Skeletal muscle tissue (tissue), 3 donors: ENCODE measurements at regions not wholly inside any gene's neighbourhood (a gene's known extent, or its start where the extent isn't known, plus 50 kb on each side); places are given as distances from the start of the nearest gene placed in this dataset.

Experiments used
- H3K27ac ChIP-seq: one replicate; pipeline ENCODE4 v1.7.0; 2013; ENCODE audit warnings: mild to moderate bottlenecking, low read depth, low read length, inconsistent platforms
- H3K27me3 ChIP-seq, 3 donors: one replicate each; pipeline ENCODE4 v1.7.0; 2013; ENCODE audit warnings: low read length in 3 of 3; ENCODE audit not compliant: control insufficient read depth in 3 of 3, insufficient read depth in 3 of 3
- H3K36me3 ChIP-seq, 3 donors: one replicate each; pipeline ENCODE4 v1.7.0; 2013; ENCODE audit warnings: low read length in 3 of 3; ENCODE audit not compliant: control insufficient read depth in 3 of 3, insufficient read depth in 3 of 3
- H3K4me1 ChIP-seq, 3 donors: one replicate each; pipeline ENCODE4 v1.7.0; 2013; ENCODE audit warnings: low read length in 3 of 3, mild to moderate bottlenecking in 3 of 3; ENCODE audit not compliant: control insufficient read depth in 3 of 3, insufficient read depth in 3 of 3
- H3K4me3 ChIP-seq, 3 donors: one replicate each; pipeline ENCODE4 v1.7.0; 2013; ENCODE audit warnings: low read length in 3 of 3
- H3K9ac ChIP-seq, 3 donors: one replicate each; pipeline ENCODE4 v1.7.0; 2013; ENCODE audit warnings: low read length in 3 of 3, mild to moderate bottlenecking in 3 of 3, moderate library complexity in 2 of 3, low read depth in 1 of 3
- H3K9me3 ChIP-seq, 3 donors: one replicate each; pipeline ENCODE4 v1.7.0; 2013; ENCODE audit warnings: low read length in 3 of 3; ENCODE audit not compliant: control insufficient read depth in 3 of 3
- donor health status: Osteomylitis.

- Histone ChIP-seq H3K9me3 (no peaks in the 10 kb centered on the region), H3K9ac (no peak overlapping the region), H3K4me1 (no peaks in the 10 kb centered on the region)
Observed at GRCh38 chr5:152824316-152824715, 419.2 kb upstream of the NMUR2 start.

DNA sequence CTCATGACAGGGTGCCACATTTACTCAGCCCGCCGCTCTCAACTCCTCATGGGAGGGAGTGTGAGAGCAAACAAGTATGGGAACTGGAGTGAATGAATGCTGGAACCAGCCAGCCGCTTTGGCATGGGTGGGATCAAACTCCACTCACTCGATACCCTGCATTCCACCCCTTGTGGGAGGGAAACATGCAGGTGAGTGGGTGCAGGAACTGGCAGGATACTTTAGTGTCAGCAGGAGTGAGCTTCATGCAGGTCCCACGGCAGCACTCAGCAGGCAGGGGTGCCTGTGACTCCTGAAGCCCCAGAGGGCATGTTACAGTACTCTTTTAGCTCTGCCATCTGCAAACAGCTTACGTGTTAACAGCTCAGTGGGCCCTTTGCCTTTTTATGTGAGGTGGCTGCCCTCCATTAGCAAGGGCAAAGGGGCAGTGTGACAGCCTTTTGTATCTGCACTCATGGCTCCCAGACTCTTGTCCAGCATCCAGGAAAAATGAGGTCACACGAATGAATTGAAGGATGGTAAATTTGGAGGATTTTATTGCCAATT lies 433.2 kb upstream of the NMUR2 start:
- no peak overlapping the region for H3K27ac ChIP-seq

More at GRCh38 chr5:152824316-152824715, 419.2 kb upstream of the NMUR2 start:
- no peaks in the 10 kb centered on the region for H3K36me3 ChIP-seq
- H3K27me3 ChIP-seq = no peaks in the 10 kb centered on the region
- no peak overlapping the region for H3K27ac ChIP-seq
- H3K4me3 ChIP-seq = no peak overlapping the region

GRCh38 chr5:152844713-152845112 lies 439.6 kb upstream of the NMUR2 start:
- no peaks in the 10 kb centered on the region for H3K4me1 ChIP-seq
- H3K27me3 ChIP-seq = no peaks in the 10 kb centered on the region
- H3K9me3 ChIP-seq = no peaks in the 10 kb centered on the region
- H3K9ac ChIP-seq = no peak overlapping the region
- no peak overlapping the region for H3K4me3 ChIP-seq
- no peak overlapping the region for H3K27ac ChIP-seq
- no peaks in the 10 kb centered on the region for H3K36me3 ChIP-seq

More for the DNA sequence above, 433.2 kb upstream of the NMUR2 start:
- Histone ChIP-seq H3K36me3 (no peaks in the 10 kb centered on the region), H3K9ac (no peak overlapping the region), H3K4me3 (no peak overlapping the region), H3K9me3 (no peaks in the 10 kb centered on the region), H3K4me1 (no peaks in the 10 kb centered on the region), H3K27me3 (no peaks in the 10 kb centered on the region)

GRCh38 chr5:152853361-152853760 lies 448.3 kb upstream of the NMUR2 start:
- H3K36me3 ChIP-seq = no peaks in the 10 kb centered on the region

DNA sequence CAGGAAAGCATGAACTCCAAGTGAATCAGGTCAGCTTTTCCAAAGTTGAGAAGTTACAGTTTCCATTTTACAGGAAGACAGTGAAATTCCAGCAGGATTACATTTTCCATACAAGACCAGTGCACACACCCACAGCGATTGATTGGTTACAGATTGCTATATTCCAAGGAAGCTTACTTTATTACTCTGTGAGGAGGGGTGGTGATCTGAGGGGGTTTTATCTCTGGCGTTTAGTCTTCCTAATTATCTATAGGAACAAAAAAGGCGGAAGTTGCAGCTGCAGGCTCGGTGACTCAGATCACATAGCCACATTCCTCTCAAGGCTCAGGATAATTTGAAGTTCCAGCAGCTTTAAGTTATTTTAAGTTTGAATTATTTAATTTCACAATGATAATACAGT lies 450.4 kb upstream of the NMUR2 start:
- H3K4me1 ChIP-seq = no peaks in the 10 kb centered on the region
- no peaks in the 10 kb centered on the region for H3K27me3 ChIP-seq
- H3K36me3 ChIP-seq = no peaks in the 10 kb centered on the region

More at GRCh38 chr5:152853361-152853760, 448.3 kb upstream of the NMUR2 start:
- Histone ChIP-seq H3K9me3 (no peaks in the 10 kb centered on the region), H3K9ac (no peak overlapping the region), H3K27ac (no peak overlapping the region), H3K4me3 (no peak overlapping the region), H3K27me3 (no peaks in the 10 kb centered on the region), H3K4me1 (no peaks in the 10 kb centered on the region)

DNA sequence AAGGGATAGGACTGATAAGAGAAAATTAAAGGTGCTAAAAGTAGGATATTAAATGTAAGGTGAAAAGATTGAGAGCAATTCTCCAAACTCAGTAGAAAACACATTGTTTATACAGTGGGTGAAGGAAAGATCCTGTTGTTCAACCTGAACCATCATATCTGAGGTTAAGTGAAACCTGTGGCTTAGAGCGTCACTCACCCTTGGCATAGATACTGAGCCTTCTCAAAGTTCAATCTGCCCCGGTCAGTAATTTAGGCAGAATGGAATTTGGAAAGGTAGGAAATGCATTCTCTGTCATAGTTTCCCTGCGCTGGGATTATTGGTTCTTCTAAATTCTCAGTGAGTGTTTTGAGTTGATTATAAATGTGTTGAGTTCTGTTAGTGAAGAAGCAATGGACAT lies 456.2 kb upstream of the NMUR2 start:
- Histone ChIP-seq H3K27me3 (no peaks in the 10 kb centered on the region), H3K4me1 (no peaks in the 10 kb centered on the region), H3K36me3 (no peaks in the 10 kb centered on the region), H3K4me3 (no peak overlapping the region), H3K27ac (no peak overlapping the region), H3K9ac (no peak overlapping the region), H3K9me3 (no peaks in the 10 kb centered on the region)

More for the DNA sequence above, 450.4 kb upstream of the NMUR2 start:
- Histone ChIP-seq H3K4me3 (no peak overlapping the region), H3K9me3 (no peaks in the 10 kb centered on the region), H3K9ac (no peak overlapping the region), H3K27ac (no peak overlapping the region)

DNA sequence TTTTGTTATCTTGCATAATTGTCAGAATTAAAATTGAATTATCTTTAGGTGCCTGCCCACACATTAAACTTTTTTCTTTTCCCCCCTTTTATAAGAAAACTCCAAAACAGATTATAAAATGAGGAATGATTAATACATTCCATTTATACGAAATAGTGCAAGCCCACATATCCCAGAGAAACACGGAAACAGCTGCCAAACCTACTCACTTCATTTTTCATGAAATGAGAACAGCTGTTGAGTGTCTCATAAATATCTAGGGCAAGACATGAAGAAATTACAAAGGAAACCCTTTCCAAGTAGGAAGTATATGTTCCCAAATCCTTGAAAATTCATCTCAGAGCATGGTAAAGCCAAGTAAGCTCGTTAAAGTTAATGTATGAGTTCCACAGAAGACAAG lies 459.4 kb upstream of the NMUR2 start:
- no peaks in the 10 kb centered on the region for H3K4me1 ChIP-seq
- H3K27ac ChIP-seq = no peak overlapping the region
- H3K4me3 ChIP-seq = no peak overlapping the region
- H3K27me3 ChIP-seq = no peaks in the 10 kb centered on the region
- H3K9me3 ChIP-seq = no peaks in the 10 kb centered on the region
- no peaks in the 10 kb centered on the region for H3K36me3 ChIP-seq
- H3K9ac ChIP-seq = no peak overlapping the region

DNA sequence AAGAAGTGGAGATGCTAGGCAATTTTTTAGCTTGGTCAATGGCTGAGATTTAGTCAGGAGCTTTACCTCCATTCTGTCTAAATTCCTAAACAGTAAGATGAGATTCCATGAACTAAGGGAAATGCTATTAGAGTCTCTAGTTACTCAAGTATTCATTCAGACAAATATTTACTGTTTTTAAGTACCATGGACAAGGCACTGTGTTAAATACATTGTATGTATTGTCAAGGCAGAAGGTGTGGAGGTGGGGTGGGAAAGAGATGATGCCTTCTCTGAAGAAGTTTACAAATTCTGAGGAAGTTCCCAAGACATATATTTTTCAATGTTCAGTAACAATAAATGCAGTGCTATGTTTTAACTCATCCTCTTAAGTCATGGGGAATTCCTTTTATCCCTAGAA lies 459.9 kb upstream of the NMUR2 start:
- H3K27me3 ChIP-seq = no peaks in the 10 kb centered on the region
- H3K36me3 ChIP-seq = no peaks in the 10 kb centered on the region
- H3K4me3 ChIP-seq = no peak overlapping the region
- H3K9ac ChIP-seq = no peak overlapping the region
- H3K27ac ChIP-seq = no peak overlapping the region
- H3K4me1 ChIP-seq = no peaks in the 10 kb centered on the region
- H3K9me3 ChIP-seq = no peaks in the 10 kb centered on the region

DNA sequence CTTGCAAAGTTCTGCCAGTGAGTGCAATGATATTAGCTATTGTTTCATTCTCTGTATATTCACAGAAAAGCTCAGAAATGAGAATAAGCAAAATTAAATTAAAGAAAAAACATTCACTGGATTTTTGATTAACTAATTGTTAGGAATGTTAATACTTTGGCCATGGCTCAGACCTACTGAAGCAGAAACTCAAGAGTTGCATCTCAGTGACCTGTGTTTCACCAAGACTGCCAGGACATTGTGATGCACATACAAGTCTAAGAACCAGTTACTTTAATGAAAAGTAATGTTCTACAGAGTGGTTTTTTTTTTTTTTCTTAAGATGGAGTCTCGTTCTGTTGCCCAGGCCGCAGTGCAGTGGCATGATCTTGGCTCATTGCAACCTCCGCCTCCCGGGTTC lies 464.9 kb upstream of the NMUR2 start:
- peaks cover 0 to 3% (median 0%) of the 10 kb centered on the region in 3 donors for H3K9me3 ChIP-seq
- H3K4me3 ChIP-seq = no peak overlapping the region
- no peaks in the 10 kb centered on the region for H3K4me1 ChIP-seq
- no peaks in the 10 kb centered on the region for H3K36me3 ChIP-seq
- no peak overlapping the region for H3K27ac ChIP-seq
- no peaks in the 10 kb centered on the region for H3K27me3 ChIP-seq
- no peak overlapping the region for H3K9ac ChIP-seq

DNA sequence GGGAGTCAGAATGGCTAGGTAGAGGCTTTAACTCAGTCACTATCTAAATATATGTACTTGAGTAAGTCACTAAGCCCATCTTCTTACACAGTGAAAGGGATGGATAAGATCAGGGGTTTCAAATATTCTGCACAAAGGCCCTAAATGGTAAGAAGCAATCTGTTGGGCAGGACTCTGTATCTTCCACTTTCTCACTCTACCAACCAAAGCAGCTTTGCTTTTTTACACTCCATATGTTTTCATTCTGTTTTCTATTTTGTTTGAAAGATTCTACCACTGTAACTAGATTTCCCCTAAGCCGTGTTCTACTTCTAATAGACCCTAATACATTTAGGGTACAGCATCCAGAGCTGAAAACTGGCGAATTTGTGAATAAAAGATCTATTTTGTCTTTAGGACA lies 477.5 kb upstream of the NMUR2 start:
- H3K4me3 ChIP-seq = no peak overlapping the region
- H3K27me3 ChIP-seq = no peaks in the 10 kb centered on the region
- H3K9ac ChIP-seq = no peak overlapping the region
- H3K36me3 ChIP-seq = no peaks in the 10 kb centered on the region
- H3K27ac ChIP-seq = no peak overlapping the region
- peaks cover 0 to 2% (median 0%) of the 10 kb centered on the region in 3 donors for H3K9me3 ChIP-seq
- H3K4me1 ChIP-seq = no peaks in the 10 kb centered on the region
